ENCODE measurements at regions not wholly inside any gene's neighbourhood (a gene's known extent, or its start where the extent isn't known, plus 50 kb on each side); places are given as distances from the start of the nearest gene placed in this dataset.
"Not testable (repeated sequence)": the region's sequence is repeated elsewhere in the genome, so short reads cannot be mapped to it uniquely, and the experiment has no call there.

DNA sequence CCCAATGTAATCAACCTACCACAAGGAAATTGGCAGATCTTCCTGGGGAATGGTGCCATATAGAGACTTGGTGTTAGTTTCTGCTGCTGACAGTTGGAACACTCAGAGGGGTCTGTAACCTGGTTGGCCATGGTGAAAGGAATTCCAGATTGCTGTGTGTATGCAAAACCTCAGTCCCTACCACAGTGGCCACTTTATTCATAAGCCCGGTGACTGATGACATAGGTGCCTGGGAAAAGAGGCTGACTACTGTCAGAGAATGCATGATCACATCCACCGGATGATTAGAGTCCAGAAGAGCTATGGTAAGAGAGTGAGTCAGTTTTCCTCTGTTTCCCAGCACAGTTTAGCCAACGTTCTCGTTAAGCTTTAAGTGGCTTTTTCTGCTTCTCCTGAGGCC lies 156.8 kb upstream of the NPAP1 start:
- FAIRE-seq; H3K4me3 ChIP-seq; BruUV-seq (replicated peaks); H3K9ac ChIP-seq (ENCODE audit: control insufficient read depth, insufficient read depth, low read length); ATAC-seq; H3K4me2 ChIP-seq (ENCODE audit: control insufficient read depth, insufficient read depth); CTCF ChIA-PET; H3K79me2 ChIP-seq (ENCODE audit: control insufficient read depth, insufficient read depth, low read length); RAD21 ChIA-PET (ENCODE audit: unreplicated experiment); intact Hi-C loops (cut with micrococcal nuclease; ENCODE audit: unreplicated experiment); H2AFZ ChIP-seq (ENCODE audit: control insufficient read depth, low read depth, low read length); DNase-seq (ENCODE audit: low read depth, low spot score); H3K36me3 ChIP-seq (ENCODE audit: control insufficient read depth in 2 of 2, insufficient read depth in 2 of 2, low read length in 1 of 2); H3K9me3 ChIP-seq (replicated peaks; ENCODE audit: control insufficient read depth, insufficient read depth, low read length); H3K4me1 ChIP-seq (ENCODE audit: control insufficient read depth, insufficient read depth, low read length); H3K27me3 ChIP-seq (replicated peaks in 1 of 2; ENCODE audit: control insufficient read depth in 2 of 2, insufficient read depth in 2 of 2, low read length in 1 of 2); in situ Hi-C loops (cut with MboI); POLR2A ChIA-PET; H3K27ac ChIP-seq (ENCODE audit: control insufficient read depth, insufficient read depth); SMC1A ChIA-PET (ENCODE audit: uncharacterized antibody, unreplicated experiment); H4K20me1 ChIP-seq (ENCODE audit: control insufficient read depth, insufficient read depth): not testable (repeated sequence)
- 13% methylated on average over 4 of the region's 4 CpGs for WGBS (ENCODE audit: insufficient coverage, insufficient replicate concordance, low lambda C conversion rate, missing lambda C conversion rate)

DNA sequence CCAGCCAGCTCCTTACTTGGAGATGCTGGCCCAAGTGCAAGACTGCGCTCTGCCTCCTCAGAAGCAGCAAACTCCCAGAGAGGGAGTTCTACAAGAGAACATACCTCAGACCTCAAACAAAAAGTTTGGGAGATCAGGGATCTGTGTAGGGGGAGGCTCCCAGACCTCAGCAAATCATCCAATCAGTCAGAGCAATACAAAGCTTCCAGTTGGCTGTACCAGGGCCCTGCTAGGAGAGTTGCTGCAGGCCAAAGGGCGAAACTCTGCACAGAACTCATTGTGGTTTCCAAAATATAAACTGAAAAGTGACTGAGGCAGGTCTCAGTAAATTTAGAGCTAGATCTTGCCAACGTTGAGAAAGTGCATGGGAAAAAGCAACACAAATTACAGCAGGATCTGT lies 144.3 kb upstream of the NPAP1 start:
- 10% methylated on average over 3 of the region's 3 CpGs for WGBS (ENCODE audit: insufficient coverage, insufficient replicate concordance, low lambda C conversion rate, missing lambda C conversion rate)
- H3K27ac ChIP-seq (ENCODE audit: control insufficient read depth, insufficient read depth); BruUV-seq (replicated peaks); H3K9me3 ChIP-seq (replicated peaks; ENCODE audit: control insufficient read depth, insufficient read depth, low read length); RAD21 ChIA-PET (ENCODE audit: unreplicated experiment); H3K9ac ChIP-seq (ENCODE audit: control insufficient read depth, insufficient read depth, low read length); H2AFZ ChIP-seq (ENCODE audit: control insufficient read depth, low read depth, low read length); POLR2A ChIA-PET; H3K4me2 ChIP-seq (ENCODE audit: control insufficient read depth, insufficient read depth); H3K4me3 ChIP-seq; H3K27me3 ChIP-seq (replicated peaks in 1 of 2; ENCODE audit: control insufficient read depth in 2 of 2, insufficient read depth in 2 of 2, low read length in 1 of 2); H3K36me3 ChIP-seq (ENCODE audit: control insufficient read depth in 2 of 2, insufficient read depth in 2 of 2, low read length in 1 of 2); FAIRE-seq; intact Hi-C loops (cut with micrococcal nuclease; ENCODE audit: unreplicated experiment); in situ Hi-C loops (cut with MboI); DNase-seq (ENCODE audit: low read depth, low spot score); ATAC-seq; H3K4me1 ChIP-seq (ENCODE audit: control insufficient read depth, insufficient read depth, low read length); H4K20me1 ChIP-seq (ENCODE audit: control insufficient read depth, insufficient read depth); H3K79me2 ChIP-seq (ENCODE audit: control insufficient read depth, insufficient read depth, low read length); SMC1A ChIA-PET (ENCODE audit: uncharacterized antibody, unreplicated experiment): not testable (repeated sequence)
- CTCF ChIA-PET, result interaction anchor here (0.6 kb wide), 1 partner anchor 688 kb away, joined by 3 read pairs; no protein-coding TSS in a partner anchor

GRCh38 chr15:24534032-24534431 lies 141.5 kb upstream of the NPAP1 start:
- ATAC-seq; H3K79me2 ChIP-seq (ENCODE audit: control insufficient read depth, insufficient read depth, low read length); H3K4me1 ChIP-seq (ENCODE audit: control insufficient read depth, insufficient read depth, low read length); H3K36me3 ChIP-seq (ENCODE audit: control insufficient read depth in 2 of 2, insufficient read depth in 2 of 2, low read length in 1 of 2); CTCF ChIA-PET; H3K9me3 ChIP-seq (replicated peaks; ENCODE audit: control insufficient read depth, insufficient read depth, low read length); FAIRE-seq; H4K20me1 ChIP-seq (ENCODE audit: control insufficient read depth, insufficient read depth); H3K27ac ChIP-seq (ENCODE audit: control insufficient read depth, insufficient read depth); intact Hi-C loops (cut with micrococcal nuclease; ENCODE audit: unreplicated experiment); H3K9ac ChIP-seq (ENCODE audit: control insufficient read depth, insufficient read depth, low read length); SMC1A ChIA-PET (ENCODE audit: uncharacterized antibody, unreplicated experiment); DNase-seq (ENCODE audit: low read depth, low spot score); BruUV-seq (replicated peaks); H2AFZ ChIP-seq (ENCODE audit: control insufficient read depth, low read depth, low read length); in situ Hi-C loops (cut with MboI); H3K4me3 ChIP-seq; H3K4me2 ChIP-seq (ENCODE audit: control insufficient read depth, insufficient read depth); H3K27me3 ChIP-seq (replicated peaks in 1 of 2; ENCODE audit: control insufficient read depth in 2 of 2, insufficient read depth in 2 of 2, low read length in 1 of 2); POLR2A ChIA-PET; RAD21 ChIA-PET (ENCODE audit: unreplicated experiment): not testable (repeated sequence)
- 0% methylated on average over 1 of the region's 1 CpG for WGBS (ENCODE audit: insufficient coverage, insufficient replicate concordance, low lambda C conversion rate, missing lambda C conversion rate)

GRCh38 chr15:24557281-24557680 lies 118.3 kb upstream of the NPAP1 start:
- H4K20me1 ChIP-seq (ENCODE audit: control insufficient read depth, insufficient read depth); SMC1A ChIA-PET (ENCODE audit: uncharacterized antibody, unreplicated experiment); H3K27me3 ChIP-seq (replicated peaks in 1 of 2; ENCODE audit: control insufficient read depth in 2 of 2, insufficient read depth in 2 of 2, low read length in 1 of 2); H3K36me3 ChIP-seq (ENCODE audit: control insufficient read depth in 2 of 2, insufficient read depth in 2 of 2, low read length in 1 of 2); H3K9ac ChIP-seq (ENCODE audit: control insufficient read depth, insufficient read depth, low read length); RAD21 ChIA-PET (ENCODE audit: unreplicated experiment); H3K4me2 ChIP-seq (ENCODE audit: control insufficient read depth, insufficient read depth); H3K79me2 ChIP-seq (ENCODE audit: control insufficient read depth, insufficient read depth, low read length); H2AFZ ChIP-seq (ENCODE audit: control insufficient read depth, low read depth, low read length); BruUV-seq (replicated peaks); FAIRE-seq; H3K4me3 ChIP-seq; H3K4me1 ChIP-seq (ENCODE audit: control insufficient read depth, insufficient read depth, low read length); CTCF ChIA-PET; intact Hi-C loops (cut with micrococcal nuclease; ENCODE audit: unreplicated experiment); H3K27ac ChIP-seq (ENCODE audit: control insufficient read depth, insufficient read depth); H3K9me3 ChIP-seq (replicated peaks; ENCODE audit: control insufficient read depth, insufficient read depth, low read length); in situ Hi-C loops (cut with MboI); DNase-seq (ENCODE audit: low read depth, low spot score); ATAC-seq; POLR2A ChIA-PET: not testable (repeated sequence)
- 12% methylated on average over 5 of the region's 5 CpGs for WGBS (ENCODE audit: insufficient coverage, insufficient replicate concordance, low lambda C conversion rate, missing lambda C conversion rate)

Measured in GM12878 (cell line).